SK-N-MC (cell line): ENCODE measurements at regions not wholly inside any gene's neighbourhood (a gene's known extent, or its start where the extent isn't known, plus 50 kb on each side); places are given as distances from the start of the nearest gene placed in this dataset.

Source experiments
- EZH2 ChIP-seq: fragments of 200-600 bp; sonication (generic); IDR thresholded peaks from one replicate; pipeline ENCODE4 v1.6.1; 2017; ENCODE audit warnings: antibody characterized with exemption
- POLR2AphosphoS5 ChIP-seq: IDR thresholded peaks from 2 replicates; pipeline ENCODE4 v1.6.1; 2012; ENCODE audit warnings: mild to moderate bottlenecking, low read depth, low read length, borderline replicate concordance

DNA sequence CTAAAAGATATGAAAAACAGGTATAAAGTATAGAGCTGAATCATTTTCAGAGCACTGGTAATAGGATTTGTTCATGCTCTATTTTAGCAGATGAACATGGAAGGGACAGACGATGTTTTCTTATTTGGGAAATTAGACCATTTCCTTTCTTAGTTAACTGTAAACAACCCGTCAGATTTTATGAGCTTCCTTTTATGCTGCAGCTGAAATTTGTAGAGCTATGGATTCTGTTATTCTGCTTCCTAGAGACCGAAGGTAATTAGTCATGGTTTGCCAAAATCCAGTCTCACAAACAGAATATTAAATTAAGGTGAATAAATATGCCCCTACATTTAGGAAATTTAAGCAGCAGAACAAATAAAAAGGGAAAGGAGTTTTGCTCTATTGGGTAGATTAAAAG, 180.2 kb upstream of the SYT1 start:
- TF ChIP-seq EZH2, result no peak
- no peak; the same call in 1 of the 2 replicates for TF ChIP-seq POLR2AphosphoS5
